ENCODE measurements at regions not wholly inside any gene's neighbourhood (a gene's known extent, or its start where the extent isn't known, plus 50 kb on each side); places are given as distances from the start of the nearest gene placed in this dataset.

DNA sequence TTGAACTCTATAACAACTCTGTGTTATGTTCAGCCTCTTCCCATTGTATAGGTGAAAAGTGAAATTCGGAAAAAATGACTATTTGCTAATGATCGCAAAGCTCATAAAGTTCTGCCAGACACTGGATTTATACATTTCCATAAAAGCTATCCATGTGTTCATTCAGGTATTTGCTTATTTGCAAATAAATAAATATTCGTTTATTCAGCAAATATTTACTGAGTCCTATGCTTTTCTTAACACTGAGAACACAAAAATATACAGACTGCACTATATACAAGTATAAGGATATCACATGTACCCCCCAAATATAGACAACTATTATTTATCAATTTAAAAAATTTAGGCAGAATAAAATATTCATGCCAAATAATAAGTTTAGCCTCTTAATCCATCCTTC is 63.2 kb upstream of the ATP8B1 start:
- no peaks in the 10 kb centered on the region for H3K4me1 Mint-ChIP-seq (ENCODE audit: unreplicated experiment)
- H3K27me3 Mint-ChIP-seq (ENCODE audit: unreplicated experiment), result no peaks in the 10 kb centered on the region
- no peaks in the 10 kb centered on the region for H3K36me3 Mint-ChIP-seq (ENCODE audit: low read depth, unreplicated experiment)
- no peak overlapping the region for H3K4me3 Mint-ChIP-seq (ENCODE audit: unreplicated experiment)
- TF ChIP-seq, protein P1, sequence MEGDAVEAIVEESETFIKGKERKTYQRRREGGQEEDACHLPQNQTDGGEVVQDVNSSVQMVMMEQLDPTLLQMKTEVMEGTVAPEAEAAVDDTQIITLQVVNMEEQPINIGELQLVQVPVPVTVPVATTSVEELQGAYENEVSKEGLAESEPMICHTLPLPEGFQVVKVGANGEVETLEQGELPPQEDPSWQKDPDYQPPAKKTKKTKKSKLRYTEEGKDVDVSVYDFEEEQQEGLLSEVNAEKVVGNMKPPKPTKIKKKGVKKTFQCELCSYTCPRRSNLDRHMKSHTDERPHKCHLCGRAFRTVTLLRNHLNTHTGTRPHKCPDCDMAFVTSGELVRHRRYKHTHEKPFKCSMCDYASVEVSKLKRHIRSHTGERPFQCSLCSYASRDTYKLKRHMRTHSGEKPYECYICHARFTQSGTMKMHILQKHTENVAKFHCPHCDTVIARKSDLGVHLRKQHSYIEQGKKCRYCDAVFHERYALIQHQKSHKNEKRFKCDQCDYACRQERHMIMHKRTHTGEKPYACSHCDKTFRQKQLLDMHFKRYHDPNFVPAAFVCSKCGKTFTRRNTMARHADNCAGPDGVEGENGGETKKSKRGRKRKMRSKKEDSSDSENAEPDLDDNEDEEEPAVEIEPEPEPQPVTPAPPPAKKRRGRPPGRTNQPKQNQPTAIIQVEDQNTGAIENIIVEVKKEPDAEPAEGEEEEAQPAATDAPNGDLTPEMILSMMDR (IDR thresholded peaks at IDR 0.05; ENCODE audit: unreplicated experiment), result no peak
- H3K9me3 Mint-ChIP-seq (ENCODE audit: unreplicated experiment), result no peaks in the 10 kb centered on the region
- no peak overlapping the region for H3K27ac Mint-ChIP-seq (ENCODE audit: unreplicated experiment)
- no peak for DNase-seq (ENCODE audit: low spot score)

DNA sequence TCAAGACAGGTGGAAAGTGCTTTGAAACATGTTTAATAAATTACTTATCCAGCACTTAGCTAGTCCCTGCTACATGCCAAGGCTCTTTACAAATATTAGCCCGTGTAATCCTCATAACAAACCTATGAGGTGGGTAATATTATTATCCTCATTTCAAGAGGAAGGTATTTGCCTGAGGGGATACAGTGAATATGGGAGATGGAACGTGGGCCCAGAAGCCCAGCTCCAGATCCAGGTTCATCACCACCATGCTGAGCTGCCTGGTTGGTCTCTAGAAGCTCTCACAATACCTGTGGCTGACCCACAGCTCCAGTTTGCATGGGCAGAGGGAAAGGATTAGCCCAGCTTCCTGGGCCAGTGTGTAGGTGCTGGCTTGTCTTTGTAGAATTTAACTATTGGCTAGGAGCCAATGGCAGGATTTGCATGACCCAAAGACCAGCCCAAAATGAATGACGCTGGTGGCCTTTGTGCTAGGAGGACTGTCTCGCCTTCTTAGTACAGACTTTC is 61.6 kb upstream of the ATP8B1 start:
- Mint-ChIP-seq H3K27me3 (ENCODE audit: unreplicated experiment) (no peaks in the 10 kb centered on the region), H3K27ac (ENCODE audit: unreplicated experiment) (no peak overlapping the region), H3K4me1 (ENCODE audit: unreplicated experiment) (no peaks in the 10 kb centered on the region), H3K4me3 (ENCODE audit: unreplicated experiment) (no peak overlapping the region), H3K36me3 (ENCODE audit: low read depth, unreplicated experiment) (no peaks in the 10 kb centered on the region), H3K9me3 (ENCODE audit: unreplicated experiment) (no peaks in the 10 kb centered on the region)
- DNase-seq (ENCODE audit: low spot score), result no peak
- TF ChIP-seq, protein P1 (IDR thresholded peaks at IDR 0.05; ENCODE audit: unreplicated experiment), result no peak

DNA sequence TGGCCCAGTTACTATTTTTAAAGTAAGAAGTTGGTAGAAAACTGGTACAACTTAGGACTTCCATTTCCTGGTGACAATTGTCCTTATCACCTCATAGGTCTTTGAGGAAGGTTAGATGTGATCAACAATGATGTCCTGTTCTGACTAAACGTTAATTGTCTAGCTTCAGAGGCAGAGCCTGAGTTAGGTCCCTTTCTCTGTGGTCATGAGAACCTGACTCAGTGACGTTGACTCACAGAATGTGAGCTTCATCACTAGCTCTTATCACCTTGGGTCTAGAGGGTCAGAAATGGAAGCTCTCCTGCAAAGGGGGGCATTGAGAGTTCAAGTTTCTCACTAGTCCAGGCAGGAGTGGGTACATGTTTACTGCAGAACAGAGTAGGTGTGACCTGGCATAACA is 60.6 kb upstream of the ATP8B1 start:
- Mint-ChIP-seq H3K4me3 (ENCODE audit: unreplicated experiment) (no peak overlapping the region), H3K36me3 (ENCODE audit: low read depth, unreplicated experiment) (no peaks in the 10 kb centered on the region), H3K9me3 (ENCODE audit: unreplicated experiment) (no peaks in the 10 kb centered on the region), H3K27ac (ENCODE audit: unreplicated experiment) (no peak overlapping the region), H3K4me1 (ENCODE audit: unreplicated experiment) (no peaks in the 10 kb centered on the region), H3K27me3 (ENCODE audit: unreplicated experiment) (no peaks in the 10 kb centered on the region)
- no peak for DNase-seq (ENCODE audit: low spot score)
- TF ChIP-seq, protein P1 (IDR thresholded peaks at IDR 0.05; ENCODE audit: unreplicated experiment), result no peak

DNA sequence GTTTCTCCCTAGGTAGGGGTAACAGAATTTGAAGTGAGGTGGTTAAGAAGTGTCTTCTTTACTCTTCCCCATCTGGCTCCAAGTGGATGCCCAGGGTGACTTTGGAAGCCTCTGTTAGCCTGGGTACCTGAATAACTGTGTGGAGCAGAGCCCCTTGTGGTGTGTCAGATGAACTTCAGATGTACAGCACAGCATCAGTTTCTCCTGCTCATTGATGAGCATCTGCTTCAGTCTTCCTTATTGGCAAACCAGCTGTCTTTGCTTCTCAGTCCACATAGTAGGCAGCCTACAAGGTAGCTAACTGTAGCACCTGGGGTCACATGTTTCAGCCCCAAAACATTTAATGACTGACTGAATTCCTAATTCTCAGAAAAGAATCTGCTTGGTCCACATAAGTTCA is 56.2 kb upstream of the ATP8B1 start:
- DNase-seq (ENCODE audit: low spot score), result no peak
- no peak overlapping the region for H3K27ac Mint-ChIP-seq (ENCODE audit: unreplicated experiment)
- TF ChIP-seq, protein P1 (IDR thresholded peaks at IDR 0.05; ENCODE audit: unreplicated experiment), result peak; percentile 59
- no peaks in the 10 kb centered on the region for H3K27me3 Mint-ChIP-seq (ENCODE audit: unreplicated experiment)
- no peaks in the 10 kb centered on the region for H3K9me3 Mint-ChIP-seq (ENCODE audit: unreplicated experiment)
- H3K4me1 Mint-ChIP-seq (ENCODE audit: unreplicated experiment), result peaks cover 9% of the 10 kb centered on the region
- no peak overlapping the region for H3K4me3 Mint-ChIP-seq (ENCODE audit: unreplicated experiment)
- peaks cover 4% of the 10 kb centered on the region for H3K36me3 Mint-ChIP-seq (ENCODE audit: low read depth, unreplicated experiment)

DNA sequence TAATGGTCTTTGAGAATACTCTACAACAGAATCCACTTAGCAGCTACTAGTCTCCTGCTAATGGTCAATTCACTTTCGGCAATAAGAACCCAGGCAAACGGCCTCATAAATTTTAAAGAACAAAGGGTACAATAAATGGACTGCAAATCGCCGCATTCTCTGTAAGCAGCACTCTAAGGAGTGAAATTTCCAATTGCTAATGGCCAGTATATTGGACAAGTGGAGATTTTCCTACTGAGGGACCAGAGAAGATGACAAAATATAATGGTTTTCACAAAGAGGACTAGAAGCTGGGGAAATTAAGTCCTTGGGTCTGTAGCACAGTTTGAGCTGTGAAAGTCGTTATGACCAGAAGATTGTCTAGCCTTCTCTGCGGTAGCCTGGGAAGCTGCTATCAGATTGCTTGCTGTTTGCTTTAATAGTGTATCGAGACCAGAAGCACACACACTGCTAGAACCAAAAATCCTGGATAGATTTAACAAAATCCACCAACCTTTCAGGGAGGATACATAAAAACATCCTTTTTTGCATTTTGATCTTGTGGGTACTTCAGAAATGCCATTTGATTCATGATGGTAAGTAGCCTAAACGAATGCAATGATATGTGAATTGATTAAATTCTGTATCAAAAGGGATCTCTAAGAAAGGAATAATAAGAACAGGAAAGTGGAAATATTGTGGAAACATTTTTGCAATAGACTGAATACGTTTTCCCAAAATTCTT is 53.6 kb upstream of the ATP8B1 start:
- Mint-ChIP-seq H3K27me3 (ENCODE audit: unreplicated experiment) (no peaks in the 10 kb centered on the region), H3K27ac (ENCODE audit: unreplicated experiment) (peak overlapping the region; percentile 48), H3K9me3 (ENCODE audit: unreplicated experiment) (no peaks in the 10 kb centered on the region), H3K4me3 (ENCODE audit: unreplicated experiment) (no peak overlapping the region), H3K4me1 (ENCODE audit: unreplicated experiment) (peaks cover 9% of the 10 kb centered on the region), H3K36me3 (ENCODE audit: low read depth, unreplicated experiment) (peaks cover 4% of the 10 kb centered on the region)
- TF ChIP-seq, protein P1 (IDR thresholded peaks at IDR 0.05; ENCODE audit: unreplicated experiment), result no peak
- DNase-seq (ENCODE audit: low spot score), result no peak

Data from endothelial cell (in vitro differentiated cells).